ENCODE measurements at regions not wholly inside any gene's neighbourhood (a gene's known extent, or its start where the extent isn't known, plus 50 kb on each side); places are given as distances from the start of the nearest gene placed in this dataset.

DNA sequence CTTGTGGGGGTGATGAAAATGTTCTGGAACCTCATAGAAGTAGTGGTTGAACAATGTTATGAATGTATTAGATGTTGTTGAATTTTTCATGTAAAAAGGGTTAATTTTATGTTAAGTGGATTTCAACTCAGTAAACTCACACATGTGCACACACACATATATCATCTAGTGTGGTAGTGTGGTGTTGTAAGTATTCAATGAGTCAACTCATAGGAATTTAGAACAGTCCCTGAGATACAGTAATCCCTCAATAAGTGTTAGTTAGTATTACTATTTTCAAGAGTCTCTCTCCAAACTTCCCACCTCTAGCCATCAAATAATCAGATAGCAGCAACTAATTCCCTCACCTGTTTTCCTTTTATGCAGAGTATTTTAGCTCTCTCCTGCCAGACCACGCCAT, 563.1 kb upstream of the JARID2 start:
- TF ChIP-seq, protein P1, sequence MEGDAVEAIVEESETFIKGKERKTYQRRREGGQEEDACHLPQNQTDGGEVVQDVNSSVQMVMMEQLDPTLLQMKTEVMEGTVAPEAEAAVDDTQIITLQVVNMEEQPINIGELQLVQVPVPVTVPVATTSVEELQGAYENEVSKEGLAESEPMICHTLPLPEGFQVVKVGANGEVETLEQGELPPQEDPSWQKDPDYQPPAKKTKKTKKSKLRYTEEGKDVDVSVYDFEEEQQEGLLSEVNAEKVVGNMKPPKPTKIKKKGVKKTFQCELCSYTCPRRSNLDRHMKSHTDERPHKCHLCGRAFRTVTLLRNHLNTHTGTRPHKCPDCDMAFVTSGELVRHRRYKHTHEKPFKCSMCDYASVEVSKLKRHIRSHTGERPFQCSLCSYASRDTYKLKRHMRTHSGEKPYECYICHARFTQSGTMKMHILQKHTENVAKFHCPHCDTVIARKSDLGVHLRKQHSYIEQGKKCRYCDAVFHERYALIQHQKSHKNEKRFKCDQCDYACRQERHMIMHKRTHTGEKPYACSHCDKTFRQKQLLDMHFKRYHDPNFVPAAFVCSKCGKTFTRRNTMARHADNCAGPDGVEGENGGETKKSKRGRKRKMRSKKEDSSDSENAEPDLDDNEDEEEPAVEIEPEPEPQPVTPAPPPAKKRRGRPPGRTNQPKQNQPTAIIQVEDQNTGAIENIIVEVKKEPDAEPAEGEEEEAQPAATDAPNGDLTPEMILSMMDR (conservative IDR thresholded peaks at IDR 0.05), result no peak
- TF ChIP-seq EZH2 (IDR thresholded peaks at IDR 0.05; ENCODE audit: low read depth), result no peak
